HG03196 (cell line): ENCODE measurements at regions not wholly inside any gene's neighbourhood (a gene's known extent, or its start where the extent isn't known, plus 50 kb on each side); places are given as distances from the start of the nearest gene placed in this dataset.

Source experiments
- ATAC-seq: cut with Tn5 transposase; IDR thresholded peaks from one replicate; pipeline ENCODE4 v1.9.1; 2021; ENCODE audit not compliant: unreplicated experiment

DNA sequence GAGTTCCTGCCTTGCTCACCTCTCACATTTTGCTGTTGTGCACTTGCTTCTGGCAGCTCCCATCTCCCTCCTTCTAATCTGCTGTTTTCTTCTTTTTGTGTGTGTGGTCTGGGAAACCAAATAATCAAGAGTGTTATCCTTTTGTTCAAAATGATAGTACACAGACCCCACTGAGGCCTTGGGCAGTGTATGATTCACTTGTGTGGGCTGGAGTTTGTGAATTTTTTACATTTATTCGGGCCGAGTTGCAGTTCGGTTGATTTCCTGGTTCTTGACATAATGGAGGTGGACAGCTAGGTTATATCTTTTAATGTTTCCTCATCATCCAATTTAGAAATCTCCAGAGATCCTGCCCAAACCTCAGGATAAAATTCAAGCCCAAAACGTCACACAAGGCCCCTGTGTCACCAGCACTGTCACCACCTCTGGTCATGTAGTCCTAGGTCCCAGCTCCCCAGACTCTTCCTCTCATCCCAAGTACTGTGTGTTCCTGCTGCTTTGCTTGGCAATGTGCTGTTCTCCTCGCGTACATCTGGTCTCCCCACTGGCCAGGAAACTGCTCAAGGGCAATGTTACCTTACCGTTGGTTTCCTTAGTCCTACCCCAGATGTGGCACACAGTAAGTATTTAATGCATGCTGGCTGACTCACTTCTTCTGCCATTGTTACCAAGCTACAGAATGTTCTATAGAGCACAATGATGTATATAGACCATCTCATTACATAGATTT, 55.7 kb upstream of the PHACTR2 start:
- ATAC-seq: no peak

DNA sequence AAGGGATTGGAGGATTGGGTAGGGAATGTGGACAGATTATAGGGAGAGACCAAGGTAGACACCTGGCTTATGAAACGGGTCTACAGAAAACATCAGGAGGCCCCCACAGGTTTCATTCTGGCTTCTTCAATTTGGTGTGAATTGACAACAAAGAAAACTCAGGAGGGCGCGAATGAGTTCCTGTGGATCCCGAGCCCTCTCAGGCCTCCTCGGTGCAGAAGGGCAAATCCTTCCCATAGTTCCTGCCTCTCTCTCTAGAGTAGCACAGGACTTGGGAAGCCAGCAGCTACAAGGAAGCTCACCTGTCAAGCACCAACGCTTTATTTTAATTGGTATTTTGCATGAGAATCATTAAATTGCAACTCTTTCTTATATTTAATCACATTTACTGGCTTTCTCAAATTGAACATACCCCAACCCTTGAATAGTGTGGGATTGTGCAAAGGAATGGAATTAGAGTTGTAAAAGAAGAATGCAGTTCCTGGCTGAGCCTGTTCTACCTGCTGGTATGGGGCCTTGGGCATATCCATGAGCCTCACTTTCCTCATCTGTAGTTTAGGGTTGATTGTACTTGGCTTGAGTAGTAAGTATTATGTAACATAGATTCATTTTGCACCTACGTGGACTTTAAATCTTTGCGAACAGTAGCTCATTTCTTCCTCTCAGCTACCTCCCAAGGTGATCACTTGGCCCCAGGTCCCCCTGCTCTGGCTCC, 56.4 kb upstream of the PHACTR2 start:
- ATAC-seq: no peak

DNA sequence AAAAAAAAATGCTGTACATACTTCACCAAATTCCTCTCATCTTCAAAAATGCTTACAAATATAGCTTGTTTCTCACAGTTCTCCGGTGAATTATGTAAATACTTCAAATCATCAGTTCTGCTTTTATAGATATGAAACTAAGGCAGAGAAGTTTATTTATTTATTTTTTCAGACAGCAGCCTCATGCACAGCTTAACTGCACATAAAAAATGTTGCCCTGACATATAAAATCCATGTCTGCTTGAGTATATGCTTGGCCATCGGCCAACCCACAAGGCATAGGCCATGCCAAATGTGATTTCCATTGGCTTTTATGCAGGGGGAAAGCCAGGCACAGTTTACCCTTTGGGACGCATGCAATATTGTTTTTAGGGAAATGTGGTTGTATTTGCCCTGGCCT, 57.3 kb upstream of the PHACTR2 start:
- no peak for ATAC-seq

DNA sequence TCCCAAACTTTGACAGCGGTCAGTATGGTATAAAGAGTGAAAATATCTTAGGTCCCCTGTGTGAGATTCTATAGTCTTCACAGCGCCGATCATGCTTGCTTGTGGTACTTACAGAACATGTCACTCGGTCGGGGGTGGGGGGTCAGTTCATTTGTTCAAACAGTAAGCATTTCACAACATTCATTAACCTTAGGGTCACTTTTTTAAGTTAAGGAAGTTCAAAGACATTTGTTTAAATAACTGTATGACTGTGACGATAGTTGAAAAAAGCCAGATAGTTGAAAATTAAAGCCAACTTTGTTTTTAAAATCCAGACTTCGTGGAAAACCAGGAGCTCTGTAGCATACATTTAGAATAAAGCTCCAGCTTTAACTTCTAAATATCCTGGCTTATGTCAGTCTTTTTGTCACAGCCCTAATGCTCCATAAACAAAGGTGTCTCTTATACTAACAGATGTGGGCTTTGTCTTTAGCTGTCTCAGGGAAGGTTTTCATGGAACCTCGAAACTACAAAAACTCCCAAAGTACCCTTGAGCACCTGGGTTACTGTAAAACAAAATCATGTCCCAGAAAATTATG, 57.9 kb upstream of the PHACTR2 start:
- no peak for ATAC-seq

DNA sequence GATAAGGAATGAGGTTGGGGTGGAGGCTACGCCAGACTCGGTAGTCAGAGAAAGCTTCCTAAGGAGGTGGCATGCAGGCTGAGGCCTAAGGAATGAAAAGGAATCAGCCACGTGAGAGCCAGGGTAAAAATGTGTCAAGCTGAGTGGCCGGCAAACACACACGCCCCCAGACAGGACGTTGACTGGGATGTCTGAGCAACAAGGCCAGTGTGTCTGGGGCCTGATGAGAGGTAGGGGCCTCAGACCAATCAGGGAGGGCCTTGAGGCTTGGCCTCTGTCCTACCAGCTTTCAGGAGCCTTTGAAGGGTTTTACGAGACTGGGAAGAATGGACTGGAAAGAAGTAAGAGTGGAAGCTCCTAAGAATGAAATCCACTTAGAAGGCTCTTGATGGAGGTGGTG, 61.0 kb upstream of the PHACTR2 start:
- ATAC-seq: no peak

DNA sequence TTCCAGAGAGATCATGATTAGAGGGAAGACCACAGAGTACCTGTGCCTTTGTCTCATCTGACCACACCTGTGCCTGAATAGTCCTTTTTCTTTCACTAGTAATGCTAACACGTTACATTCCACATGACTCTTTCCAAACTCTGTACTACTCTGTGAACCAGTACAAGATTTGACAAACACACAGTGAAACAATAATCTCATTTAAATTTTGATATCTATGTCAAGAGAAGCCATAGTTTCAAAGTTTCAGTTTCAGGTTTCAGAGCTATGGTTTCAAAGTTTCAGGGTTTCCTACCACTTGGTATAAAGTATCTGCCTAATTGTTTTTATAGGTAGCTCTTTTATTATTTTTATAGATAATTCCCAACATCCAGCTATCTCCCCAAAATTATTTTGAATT, 62.0 kb upstream of the PHACTR2 start:
- no peak for ATAC-seq

DNA sequence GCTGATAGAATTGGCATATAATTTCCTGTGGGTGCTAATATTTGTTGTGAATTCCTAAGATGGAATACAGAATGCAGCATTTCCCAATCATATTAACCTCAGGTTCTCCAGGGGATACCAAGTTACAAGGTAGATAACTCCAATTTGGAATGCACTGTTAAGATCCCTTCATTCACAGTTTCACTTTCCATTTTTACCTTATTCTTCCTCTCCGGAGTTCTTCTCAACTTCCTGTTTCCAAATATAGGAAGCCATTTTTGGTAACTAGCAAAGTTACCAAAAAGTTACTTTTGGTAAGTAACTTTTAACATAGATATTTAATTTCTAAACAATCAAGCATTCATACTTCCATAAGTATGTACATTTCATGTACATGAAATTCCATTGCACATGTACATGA, 63.5 kb upstream of the PHACTR2 start:
- no peak for ATAC-seq

DNA sequence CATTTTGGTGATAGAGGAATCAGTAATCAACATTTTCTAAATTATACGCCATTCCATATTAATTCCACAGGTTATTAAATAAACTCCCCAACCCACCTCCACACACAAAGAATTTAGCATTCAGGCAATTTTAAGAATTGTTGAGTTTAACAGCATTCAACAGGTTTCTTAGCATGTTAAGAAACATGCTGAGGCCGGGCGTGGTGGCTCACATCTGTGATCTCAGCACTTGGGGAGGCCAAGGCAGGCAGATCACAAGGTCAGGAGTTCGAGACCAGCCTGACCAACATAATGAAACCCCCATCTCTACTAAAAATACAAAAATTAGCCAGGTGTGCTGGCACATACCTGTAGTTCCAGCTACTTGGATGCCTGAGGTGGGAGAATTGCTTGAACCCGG, 64.0 kb upstream of the PHACTR2 start:
- no peak for ATAC-seq

DNA sequence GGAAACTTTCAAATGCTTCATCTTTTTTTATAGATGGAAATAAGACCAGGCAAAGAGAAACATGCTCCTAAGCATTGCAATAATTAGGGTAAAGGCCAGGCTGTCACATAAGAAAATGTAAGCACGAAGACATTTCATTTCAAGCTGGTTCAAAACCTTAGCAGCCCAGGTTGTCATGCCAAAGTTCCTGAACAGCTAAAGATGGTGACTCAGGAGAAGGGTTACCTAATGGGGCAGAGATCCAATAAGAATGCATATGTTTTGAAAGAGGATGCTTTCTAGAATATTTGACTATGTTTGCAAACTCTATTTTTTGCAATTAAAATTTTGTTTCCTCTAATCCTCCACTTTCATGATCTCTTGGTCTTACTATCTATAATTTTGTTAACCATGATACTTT, 65.6 kb upstream of the PHACTR2 start:
- no peak for ATAC-seq

DNA sequence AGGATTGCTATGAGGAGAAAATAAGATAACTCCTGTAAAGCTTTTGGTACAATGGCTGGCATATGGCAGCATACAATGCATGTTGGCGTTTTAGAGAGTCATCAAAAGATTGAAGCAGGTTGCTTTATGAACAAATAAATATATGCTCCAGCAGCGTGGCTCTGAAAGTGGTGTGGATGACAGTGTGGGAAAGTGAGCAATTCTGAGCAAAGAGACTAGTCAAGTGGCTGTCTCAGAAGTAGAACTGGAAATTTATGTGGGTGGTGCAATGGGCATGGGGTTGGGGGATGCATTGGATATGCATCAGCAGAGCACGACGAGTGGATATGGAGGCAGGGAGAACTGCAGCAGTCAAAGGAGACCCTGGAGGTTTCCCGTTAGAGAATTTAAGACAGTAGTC, 66.2 kb upstream of the PHACTR2 start:
- ATAC-seq: no peak

DNA sequence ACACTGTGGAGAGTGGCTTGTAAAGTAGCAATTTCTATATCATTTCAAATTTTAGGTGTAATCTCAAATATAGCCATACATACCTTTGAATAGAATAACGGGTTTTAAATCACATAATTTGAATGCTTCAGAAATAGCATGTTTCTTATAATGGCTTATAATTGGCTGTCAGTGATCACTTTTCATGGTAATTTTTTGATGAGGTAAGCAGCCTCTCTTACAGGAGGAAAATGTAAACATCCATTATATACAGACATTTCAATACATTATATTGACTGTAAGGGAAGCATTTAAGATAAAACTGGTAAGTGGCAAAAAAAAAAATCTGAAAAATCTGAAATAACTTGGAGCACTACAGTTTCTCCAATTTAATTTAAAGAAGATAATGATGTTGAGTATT, 67.8 kb upstream of the PHACTR2 start:
- no peak for ATAC-seq

DNA sequence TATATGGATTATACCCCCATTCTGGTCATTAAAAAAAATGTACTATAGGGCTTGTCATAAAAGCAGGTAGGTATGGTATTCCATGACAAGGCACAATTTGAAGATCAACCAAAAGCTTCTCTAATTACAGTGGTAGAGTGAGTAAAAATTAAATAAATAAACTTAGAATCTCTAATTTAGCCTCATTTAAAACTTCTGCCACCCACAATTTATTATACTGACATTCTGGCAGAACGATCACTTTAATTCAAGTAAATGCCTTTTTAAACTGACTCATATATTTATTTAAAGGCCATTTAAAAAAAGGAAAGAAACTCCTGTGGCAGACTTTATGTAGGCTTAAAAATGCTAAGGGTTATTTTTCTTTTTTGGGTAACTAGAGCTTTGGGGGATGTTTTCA, 68.3 kb upstream of the PHACTR2 start:
- ATAC-seq: no peak

DNA sequence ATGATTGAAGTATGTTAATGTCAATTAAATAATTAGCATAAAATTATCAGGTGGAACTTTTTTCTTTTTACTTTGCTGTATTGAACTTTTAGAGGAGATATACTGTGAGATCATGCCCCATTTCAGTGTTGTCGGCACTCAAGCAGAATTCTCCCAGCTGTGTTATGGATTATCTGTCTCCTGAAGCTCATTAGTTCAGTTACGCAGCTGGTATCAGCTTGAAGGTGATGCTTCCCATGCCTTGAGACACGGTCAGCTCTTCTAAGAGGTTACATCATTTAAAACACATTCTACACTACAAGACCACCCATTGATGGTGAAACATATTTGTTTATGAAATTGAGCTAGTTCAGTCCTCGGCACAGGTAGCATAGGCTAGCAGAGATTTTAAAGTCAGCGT, 68.9 kb upstream of the PHACTR2 start:
- ATAC-seq: no peak

DNA sequence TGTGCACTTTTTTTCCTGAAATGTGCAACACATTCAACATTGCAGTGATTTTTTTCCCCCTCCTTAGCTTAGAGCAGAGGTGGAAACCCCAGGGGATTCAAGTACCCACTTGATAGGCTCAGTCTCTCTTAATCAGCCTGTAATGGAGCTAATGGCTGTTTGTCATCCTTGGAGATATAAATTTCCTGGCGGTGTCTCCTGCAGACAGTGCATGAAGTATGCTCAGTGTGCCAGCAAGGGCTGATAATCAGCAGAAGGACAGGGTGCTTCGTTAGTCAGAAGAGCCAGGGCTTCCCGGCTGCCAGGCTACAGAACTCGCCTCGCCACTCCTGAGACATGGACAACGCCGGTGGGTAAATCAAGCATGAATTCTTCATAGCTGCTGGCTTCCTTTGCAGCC, 69.8 kb upstream of the PHACTR2 start:
- no peak for ATAC-seq

DNA sequence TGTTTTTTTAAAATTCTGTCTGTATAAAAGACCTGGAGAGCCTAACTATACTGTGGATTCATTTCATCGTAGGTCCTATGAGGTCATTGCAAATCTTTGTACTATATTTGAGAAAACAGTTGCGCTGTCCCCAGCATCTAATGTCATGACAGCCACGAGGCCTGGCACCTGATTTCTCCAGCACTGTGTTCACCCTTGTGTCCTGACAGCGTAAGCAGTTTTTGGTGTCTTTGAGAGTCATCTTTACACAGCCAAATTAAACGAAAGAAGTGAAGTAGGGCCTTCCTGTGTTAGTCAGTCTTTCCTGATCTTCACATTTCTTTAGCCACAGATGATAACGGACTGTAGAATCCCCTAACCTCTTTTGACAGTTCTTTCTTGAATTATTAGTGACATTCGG, 70.6 kb upstream of the PHACTR2 start:
- ATAC-seq: no peak

DNA sequence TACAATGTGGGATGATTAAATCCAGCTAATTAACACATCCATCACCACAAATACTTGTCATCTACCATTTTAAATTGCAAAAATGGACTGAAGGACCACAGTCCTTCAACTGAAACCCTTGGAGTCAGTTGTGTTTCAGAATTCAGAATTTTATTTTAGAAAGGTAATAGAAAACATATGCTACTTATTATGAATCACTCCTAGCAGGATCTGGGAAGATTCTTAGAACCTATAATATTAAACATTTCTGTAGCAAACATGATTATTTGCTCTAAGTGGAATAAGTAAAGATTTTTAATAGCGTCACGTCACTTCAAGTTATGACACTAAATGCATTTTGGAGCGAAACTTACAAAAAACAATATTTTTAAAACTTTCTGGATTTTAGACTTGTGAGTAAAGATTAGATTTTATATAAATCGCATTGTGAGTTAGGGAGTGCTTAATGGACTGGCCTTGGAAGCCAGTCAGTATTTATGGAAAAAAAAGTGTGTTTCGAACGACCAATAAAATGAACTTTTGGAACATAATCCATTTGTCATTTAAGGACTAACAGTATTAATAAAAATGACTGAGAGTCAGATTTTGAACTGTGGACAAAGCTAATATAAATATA, 71.8 kb upstream of the PHACTR2 start:
- no peak for ATAC-seq

DNA sequence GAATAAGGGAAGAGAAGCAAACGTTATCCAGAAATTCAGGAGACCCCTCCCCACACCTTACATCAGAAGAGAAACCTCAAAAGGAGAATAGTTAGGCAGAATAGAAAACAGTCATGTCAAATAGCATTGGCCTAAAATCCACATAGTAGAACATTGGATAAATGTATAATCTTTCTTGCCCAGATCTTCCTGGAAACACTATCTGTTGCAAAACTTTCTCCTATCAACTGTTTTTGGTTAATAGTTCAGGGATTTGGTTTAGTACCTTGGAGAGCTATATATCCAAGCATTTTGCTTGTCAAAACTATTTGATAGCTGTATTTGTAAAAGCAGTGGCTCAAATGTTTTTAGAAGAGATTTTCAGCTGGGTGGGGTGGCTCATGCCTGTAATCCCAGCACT, 74.3 kb upstream of the PHACTR2 start:
- ATAC-seq: no peak

DNA sequence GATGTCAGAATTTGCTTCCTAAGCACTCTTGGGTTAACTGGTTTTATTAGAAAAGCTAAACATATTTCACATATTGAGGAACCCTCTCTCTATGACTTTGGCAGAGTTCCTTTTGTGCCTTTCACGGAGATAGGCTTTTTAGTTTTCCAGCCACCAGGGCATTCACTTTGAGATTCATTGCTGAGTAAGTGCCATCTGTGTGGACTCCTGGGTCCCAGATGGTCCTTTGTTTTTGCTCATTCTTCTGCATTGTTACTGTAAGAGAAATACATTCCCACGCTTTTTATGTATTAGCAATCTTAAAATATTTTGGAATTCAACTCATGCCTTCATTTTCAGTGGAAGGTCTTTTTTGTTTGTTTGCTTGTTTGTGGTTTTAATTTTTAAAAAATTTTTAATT, 76.3 kb upstream of the PHACTR2 start:
- ATAC-seq: no peak

DNA sequence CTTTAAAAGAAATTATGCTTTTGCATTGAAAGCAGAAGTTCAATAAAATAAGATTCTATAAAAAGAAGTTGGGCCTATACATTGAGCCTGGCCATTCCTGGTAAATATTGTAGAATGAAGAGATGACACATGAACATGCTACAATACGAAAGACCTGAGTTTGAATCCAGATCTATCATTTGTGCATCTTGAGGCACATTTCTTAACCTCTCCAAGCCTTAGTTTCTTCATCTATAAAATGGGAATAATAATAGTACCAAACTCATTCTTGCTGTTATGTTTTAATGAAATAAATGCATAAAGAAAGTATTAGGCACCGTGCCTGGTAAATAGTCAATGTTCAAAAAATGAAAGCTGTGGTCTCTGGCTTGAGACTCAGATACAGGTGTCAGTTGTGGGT, 76.9 kb upstream of the PHACTR2 start:
- ATAC-seq: no peak

DNA sequence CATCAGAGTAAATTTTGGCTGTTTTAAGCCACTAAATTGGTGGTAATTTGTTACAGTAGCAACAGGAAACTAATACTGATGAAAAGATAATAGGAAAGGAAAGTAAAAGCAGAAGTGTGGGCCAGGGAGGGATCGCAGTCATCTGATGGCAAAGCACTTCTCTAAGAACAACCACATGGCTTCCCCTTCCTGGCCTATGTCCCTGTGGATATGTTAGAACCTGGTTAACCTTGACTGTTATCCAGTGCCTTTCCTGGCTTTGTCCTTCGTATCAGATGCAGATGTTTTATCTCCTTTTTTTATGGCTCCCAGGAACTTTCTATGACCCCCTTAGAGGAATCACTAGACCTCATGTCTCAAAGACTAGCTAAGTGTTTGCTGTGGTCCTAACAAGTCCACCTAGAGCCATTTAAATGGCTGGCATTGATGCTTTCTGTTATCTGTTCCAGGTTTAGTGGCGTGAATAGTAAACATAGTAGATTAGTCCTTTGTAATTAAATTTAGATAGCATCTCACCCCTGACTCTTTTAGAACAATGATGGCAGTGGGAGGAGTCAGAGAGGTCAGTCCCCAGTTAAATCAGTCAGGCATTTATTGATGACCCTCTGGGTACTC, 79.2 kb upstream of the PHACTR2 start:
- no peak for ATAC-seq

DNA sequence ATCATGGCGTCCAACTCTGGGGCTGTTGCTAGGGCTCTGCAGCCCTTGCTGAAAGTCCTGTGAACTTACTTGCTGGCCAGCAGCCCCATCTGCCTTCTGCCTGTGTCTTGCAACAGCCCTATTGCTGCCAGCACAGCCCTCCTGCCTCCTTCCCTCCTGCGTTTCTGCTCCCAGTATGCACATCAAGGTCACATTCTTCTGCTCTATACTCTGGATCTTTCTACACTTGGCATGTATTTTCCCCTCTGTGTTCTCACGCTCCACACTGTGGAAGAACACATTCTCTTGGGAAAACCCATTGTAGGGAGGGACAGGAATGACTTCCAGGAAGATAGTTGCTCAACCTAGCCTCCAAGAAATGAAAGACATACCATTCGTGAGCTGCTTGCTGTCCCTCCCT, 80.9 kb upstream of the PHACTR2 start:
- ATAC-seq: no peak
